GM19438 (cell line): ENCODE measurements at regions not wholly inside any gene's neighbourhood (a gene's known extent, or its start where the extent isn't known, plus 50 kb on each side); places are given as distances from the start of the nearest gene placed in this dataset.

Source experiments
- ATAC-seq: cut with Tn5 transposase; IDR thresholded peaks from one replicate; pipeline ENCODE4 v1.9.1; 2021; ENCODE audit warnings: low read depth; ENCODE audit not compliant: unreplicated experiment

DNA sequence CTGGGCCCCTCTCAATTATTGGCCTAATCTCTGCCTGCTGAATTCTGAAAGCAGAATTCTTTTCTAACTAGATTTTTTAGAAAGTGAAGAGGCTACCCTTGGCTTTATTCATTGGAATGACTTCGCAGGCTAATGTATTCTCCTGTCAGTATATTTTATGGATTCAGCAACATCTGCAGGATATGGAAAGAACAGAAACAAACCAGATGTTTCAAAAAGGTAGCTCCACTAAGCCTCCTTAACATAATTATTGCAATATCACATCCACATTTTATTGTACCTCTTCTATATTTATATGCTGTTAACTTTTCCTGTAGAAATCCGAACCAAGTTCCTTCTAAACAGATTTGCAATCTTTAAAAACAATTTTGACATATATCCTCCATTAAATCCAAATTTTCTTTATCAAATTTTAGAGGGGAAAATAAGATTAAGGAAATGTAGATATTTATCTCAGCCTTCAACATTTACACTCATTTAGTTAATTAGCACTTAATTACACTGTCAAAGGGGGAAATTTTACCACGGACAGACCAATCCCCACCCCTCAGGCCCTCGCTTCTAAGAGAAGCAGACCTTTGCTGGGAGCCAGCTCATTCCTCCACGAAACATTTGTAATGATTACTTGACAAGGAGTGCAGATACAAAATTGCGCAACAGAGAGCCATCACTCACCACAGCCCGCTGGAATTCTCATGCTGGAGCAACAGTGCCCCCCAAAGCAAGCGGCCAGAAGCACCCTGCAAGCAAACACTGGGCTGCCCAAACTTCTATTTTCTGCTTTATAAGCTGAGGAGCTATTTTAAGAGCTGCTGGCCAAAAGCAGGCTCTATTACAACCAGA lies 253.4 kb downstream of the ETAA1 start:
- no peak for ATAC-seq

DNA sequence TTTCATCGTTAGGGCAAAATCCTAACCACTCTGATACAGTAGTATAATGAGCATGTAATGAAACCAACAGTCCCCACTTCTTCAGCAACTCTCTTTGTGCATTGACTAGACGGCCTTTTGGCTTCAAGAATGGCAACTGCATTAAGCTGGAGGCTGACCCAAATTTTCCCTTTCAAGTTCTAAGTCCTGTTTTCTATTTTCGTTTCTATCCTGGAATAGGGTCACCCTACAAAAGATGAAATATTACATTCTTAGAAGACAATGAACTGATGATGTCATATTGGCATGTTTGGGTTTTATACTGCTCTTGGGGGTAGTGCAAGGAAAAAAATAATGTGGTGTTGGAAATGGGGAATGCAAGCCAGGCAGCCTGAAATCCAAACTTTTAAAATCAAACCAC lies 254.4 kb downstream of the ETAA1 start:
- ATAC-seq: no peak

DNA sequence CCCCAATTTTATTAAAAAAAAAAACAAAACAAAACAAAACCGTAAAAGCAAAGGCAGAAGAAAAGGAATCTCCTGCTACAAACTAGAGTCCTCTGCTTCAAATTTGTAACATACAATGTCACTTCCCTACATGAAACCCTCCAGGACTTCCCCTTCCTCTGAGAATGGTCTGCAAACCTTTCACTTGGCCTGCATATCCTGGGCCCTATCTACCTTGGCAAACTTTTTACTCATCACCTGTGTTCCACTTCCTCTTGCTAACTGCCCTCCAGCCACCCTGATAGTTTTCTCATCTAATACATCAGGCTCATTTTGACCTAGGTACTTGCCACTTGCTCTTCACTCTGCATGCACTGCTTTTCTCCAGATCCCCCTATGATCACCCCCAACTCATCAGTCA lies 255.5 kb downstream of the ETAA1 start:
- no peak for ATAC-seq

DNA sequence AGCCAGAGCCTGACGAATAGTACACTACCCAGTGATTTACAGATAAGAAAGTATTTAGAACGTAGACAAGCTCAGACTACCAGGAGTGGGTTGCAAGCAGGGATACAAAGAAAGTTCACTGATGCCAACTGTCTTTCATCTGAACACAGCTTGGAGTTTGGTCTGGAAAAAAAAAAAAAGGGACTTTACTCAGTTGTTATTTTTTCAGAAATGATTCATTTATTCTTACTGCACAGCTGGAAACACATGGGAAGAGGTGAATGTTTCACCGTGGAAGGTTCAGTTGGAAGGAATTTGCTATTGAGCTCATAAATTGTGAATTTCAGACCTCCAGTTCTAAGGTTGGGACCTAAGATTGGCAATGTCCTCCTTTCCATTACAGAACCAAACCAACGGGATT lies 259.7 kb downstream of the ETAA1 start:
- no peak for ATAC-seq

DNA sequence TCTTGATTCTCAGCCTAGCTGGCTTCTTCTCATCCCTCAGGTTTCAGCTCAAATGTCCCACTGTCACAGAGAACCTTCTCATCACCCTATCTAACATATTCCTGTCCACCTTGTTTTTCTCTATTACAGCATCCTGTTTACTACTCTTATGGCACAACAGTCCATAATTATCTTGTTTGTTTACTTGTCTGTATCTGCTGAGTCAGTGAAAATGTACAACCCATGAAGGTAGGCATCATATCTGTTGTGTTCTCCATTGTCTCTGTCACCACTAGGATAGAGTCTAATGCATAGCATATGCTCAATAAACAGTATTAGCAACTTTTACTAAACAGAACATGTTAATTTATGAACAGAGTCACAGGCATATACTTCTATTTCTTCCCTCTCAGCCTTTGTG lies 261.7 kb downstream of the ETAA1 start:
- ATAC-seq: no peak

DNA sequence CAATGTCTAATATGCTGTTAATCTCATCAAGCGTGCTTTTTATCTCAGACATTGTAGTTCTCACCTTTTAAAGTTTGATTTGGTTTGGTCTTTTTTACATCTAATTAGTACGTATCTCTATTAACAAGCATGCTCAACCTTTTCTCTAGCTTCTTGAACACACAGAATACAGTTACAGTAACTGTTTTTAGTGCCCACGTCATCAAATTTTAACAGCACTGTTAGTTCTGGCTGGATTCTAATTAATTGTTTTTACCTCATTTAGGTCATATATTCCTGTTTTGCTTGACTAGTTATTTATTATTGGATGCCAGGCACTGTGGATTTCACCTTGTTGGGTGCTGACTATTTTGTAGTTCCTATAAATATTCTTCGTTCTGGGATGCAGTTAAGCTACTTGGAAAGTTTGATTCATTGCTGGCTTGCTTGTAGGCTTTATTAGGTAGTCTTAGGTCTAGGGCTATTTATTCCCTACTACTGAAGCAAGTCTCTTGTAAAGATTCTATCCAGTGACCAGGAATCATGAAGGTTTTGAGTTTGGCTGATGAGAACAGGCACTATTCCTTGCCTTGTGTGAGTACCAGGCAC lies 263.0 kb downstream of the ETAA1 start:
- ATAC-seq: no peak

DNA sequence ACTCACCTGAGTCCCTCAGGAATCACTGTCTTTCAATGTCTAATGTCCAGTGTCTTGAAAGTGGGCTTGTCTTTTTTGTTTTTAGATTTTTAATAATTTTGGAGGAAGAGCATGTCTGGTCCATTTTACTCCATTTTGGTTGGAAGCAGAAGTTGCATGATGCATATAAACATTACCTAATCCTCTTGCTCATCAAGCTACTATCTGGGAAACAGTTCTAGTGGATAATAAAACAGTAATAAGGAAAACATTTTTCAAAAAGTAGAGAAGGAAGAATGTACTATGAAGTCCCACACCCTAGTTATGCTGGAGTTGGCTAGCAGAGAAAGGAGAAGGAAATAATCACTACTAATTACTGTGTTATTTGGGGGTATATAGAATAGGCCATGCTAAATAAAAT lies 263.7 kb downstream of the ETAA1 start:
- ATAC-seq: no peak

DNA sequence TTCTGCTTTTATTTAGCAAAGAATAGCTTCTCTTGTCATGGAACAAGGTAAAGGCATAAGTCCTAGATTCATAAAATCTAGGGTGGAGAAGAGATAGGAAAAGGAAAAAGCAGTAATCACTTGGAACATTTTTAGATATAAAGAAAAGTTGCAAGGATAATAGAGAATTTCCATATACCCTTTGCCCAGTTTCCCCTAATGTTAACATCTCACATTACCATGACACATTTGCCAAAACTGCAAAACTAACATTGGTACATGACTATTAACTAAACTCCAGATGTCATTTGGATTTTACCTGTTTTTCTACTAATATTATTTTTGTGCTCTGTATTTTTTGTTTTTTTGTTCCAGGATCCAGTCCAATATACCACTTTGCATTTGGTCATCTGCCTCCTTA lies 265.1 kb downstream of the ETAA1 start:
- no peak for ATAC-seq

DNA sequence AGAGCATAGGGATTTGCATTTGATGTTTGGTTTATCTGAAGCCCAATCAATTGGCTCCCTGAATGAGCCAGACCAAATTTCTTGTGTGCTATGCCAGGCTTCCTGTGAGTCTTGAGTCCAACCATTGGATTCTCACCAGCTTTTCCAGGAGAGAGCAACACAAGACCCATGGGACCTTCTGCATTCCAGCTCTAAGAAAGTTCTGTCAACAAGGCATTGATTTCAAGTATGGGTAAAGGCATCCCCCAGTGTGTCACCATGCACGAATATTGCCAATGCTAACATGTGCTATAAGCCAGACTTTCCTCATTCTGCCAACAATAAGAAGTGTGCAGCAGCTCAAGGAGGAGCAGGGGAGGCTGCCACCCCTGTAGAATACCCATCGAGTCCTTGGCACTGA lies 266.6 kb downstream of the ETAA1 start:
- ATAC-seq: no peak

DNA sequence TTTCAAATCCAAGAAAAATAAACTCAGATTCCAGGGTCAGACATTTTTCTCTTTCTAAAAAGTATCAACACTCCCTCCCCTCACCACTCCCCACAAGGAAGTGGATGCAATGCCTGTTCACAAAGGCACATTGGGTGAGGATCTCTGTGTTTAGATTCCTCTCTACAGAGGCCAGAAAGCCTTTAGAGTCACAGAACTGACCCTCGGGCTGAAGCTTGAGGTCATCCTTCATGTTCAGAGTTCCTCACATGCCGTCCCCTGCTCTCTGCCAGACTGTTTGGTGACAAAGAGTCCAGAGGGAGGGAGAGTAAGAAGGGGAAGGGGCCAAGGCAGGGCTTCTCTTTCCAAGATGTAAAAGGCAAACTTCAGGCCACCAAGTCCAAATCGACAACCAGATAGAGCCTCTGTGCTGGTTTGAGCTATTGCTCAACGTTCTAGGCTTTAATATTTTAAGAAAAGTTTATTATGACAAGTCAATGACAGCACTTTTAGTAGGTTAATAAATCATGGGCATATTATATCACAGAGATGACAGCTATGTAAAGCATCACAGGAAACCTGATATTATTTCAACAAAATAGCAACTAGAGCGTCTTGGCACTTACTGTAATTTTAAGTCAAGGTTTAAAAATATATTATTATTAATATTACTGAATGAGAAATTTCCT lies 269.4 kb downstream of the ETAA1 start:
- no peak for ATAC-seq

DNA sequence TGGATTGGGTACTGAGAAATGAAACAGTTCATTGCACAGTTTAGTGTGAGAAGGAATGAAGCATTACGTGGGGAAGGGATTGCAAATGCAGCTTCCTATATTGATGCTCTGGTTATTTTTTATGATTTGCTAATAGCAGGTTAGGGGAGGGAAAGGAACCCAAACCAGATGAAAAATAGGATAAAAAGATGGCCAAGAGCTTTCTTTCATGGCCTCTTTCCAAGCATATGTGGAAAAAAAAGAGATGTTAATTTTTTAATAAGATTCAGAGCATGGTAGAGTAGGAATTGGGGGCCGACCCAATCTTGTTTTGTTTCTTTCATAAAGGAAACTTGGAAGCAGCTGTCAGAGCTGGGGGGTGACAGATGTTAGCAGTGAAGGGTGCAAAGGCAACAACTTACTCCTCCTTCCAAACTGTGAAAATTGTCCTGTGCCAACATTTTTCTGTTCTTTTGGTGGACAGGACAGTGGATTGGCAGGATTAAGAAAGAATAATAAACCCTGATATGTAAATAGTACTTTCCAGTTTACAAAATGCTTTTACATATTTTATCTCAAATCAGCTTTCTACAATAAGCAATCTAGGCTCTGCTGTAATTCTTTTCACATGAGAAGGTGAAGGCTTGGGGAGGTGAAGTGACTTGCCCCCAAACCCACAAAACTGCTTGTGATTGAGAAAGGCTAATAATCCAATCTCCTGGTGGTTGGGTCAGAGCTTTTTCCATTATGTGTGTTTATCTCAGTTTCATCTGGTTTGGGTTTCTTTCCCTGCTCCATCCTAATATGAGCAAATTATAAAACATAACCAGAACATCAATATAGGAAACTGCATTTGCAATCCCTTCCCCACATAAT lies 270.1 kb downstream of the ETAA1 start:
- ATAC-seq: no peak

DNA sequence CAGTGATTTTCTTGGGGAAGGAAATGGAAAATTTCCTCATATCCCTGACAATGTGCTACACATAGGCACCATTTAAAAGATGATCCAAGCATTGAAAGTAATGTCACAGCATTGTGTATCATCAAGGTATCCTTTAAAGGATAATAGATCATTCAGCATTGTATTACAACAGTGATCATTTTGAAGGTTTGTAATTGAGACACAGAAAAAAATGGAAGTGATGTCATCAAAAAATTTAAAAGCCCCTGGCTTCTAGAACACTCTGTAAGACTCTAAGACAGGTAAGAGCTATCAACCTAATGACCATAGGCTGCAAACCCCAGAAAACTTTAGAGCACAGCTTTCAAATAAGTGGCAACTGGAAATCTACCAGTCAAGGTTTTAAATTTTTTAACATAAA lies 271.4 kb downstream of the ETAA1 start:
- ATAC-seq: no peak

DNA sequence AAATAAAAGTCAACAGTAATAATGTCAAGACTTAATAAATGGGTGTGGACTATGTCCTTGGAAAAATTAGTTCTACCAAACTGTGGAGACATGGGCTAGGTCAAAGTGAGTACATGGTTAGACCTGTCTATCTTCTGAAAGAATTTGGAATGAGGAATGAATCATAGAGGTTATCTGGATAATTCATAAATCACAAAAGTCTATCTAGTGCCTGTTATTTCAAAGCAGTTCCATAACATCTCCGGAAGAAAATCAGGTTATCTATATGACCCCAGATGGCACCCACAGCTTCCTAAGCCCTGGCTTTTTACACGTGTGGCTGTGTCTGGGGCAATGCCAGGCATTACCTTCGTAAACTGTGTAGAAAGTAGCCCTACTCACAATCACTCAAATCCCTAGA lies 272.0 kb downstream of the ETAA1 start:
- no peak for ATAC-seq

DNA sequence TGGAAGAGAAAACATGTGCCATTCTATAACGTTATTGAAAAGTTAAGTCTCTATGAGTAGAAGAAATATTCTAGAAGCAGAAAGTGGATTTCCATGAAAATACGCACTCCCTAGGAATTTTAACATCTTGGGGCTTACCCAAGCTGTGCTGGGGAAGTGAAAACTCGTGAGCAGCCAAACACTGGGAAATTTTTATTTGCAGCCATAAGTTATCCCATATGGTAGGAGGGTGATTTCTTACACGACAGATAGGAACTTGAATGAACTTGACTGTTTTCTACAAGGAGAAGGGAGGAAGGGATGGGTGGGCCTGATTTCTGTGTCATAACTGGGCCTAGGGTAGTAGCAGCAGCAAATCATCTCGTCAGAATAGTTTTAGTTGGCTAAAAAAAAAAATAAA lies 272.6 kb downstream of the ETAA1 start:
- no peak for ATAC-seq

DNA sequence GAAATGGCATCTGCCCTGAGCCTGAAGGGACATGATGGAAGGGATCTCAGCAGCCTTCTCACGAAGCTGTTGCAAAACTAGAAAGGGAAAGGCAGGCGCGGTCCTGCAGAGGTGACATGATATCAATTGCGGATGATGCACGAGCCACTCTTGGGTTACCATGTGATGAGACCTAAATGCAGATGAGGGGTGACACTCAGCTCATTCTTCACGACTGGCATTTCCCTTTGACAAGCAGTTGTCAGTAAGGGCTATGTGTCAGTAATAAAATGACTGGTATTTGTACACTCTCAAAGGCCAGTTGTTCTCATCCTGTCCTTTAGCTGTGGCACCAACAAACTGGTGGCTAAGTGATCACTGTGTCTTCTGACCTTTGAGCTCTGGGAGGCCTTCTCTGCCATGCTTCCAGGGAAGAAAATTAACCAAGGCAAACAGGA lies 273.6 kb downstream of the ETAA1 start:
- ATAC-seq: no peak

DNA sequence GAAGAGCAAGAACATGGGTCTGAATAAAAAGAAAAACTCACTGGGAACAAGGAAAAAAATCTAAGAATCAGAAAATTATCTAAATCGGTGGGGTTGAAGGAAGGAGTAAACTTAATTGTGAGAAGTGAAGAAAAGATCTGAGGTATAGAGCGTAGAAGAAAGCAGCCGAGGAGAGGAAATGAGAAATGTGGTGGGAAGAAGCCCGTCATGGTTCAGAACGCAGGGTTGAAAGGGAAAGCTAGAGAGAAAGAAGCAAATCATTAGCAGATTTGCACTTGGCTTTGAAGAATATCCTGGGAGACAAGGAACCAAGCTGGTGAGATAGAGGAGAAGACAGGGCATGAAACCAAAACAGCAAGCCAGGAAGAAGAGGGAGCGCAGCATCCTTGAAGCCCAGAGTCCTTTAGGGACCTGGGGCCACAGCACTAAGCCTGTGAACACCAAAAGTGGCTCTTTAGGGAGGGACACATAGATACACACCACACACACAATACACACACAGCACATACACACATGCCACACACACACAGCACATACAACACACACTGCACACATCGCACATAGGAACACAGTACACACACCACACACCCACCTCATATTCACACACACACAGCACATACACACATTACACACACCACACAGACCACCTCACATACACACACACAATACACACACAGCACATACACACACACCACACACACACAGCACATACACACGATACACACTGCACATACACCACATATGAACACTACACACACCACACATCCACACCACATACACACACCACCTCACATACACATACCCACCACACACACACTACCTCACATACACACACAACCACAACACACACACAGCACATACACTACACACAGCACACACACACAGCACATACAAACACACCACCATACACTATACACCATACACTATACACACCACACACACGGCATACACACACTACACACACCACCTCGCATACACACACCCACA lies 274.6 kb downstream of the ETAA1 start:
- ATAC-seq: no peak

DNA sequence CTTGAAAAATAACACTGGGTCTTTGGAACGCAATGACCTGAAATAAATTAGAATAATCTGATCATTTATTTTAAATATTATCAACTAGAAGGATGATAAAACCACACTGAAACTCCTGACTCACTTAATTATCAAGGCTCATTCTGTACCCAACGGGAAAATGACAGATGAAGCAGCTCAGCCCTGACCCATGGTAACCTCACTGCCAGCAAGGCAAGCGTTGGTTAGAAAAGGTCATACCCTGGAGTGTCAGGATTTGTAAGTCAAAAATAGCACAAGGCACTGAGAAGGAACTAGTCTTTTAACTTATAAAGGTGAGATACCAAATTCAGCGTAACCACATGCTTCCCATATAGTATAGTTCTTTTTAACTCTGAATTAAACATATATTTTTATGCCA lies 277.5 kb downstream of the ETAA1 start:
- ATAC-seq: no peak

DNA sequence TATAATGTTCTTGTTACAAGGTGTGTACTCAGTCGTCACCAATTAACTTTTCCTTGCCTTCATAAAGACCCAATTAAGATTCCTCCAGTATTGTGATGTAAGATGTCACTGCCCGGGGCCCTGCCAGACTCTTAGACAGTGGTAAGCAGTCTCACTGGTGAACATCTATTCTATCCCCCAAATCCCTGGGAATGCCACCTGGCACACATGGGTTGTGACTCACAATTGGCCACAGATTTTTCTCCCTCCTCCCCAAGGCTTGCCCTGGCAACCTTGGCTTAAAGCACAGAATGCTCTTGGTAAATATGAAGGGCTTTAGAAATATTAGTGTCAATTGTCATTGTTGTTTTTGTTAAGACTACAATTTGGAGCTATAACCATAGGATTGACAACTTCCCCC lies 287.9 kb downstream of the ETAA1 start:
- no peak for ATAC-seq

DNA sequence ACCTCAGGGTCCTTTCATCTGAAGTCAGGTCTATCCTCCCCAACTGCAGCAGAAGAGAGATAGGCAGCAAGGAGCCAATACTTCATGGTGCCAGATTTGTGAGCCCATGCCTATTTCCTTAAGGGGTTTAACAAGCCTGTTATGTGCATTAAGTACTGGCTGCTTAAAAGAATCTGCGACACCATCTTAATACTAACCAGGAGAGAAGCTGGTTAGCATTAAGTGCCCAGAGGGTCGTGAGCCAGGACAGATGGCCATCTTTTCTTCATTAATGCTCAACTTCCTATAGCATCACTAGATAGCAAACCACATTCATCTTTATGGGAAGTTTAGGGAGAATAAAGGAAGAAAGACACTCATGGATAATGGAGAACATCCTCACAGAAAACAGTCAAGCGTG lies 289.1 kb downstream of the ETAA1 start:
- ATAC-seq: no peak

DNA sequence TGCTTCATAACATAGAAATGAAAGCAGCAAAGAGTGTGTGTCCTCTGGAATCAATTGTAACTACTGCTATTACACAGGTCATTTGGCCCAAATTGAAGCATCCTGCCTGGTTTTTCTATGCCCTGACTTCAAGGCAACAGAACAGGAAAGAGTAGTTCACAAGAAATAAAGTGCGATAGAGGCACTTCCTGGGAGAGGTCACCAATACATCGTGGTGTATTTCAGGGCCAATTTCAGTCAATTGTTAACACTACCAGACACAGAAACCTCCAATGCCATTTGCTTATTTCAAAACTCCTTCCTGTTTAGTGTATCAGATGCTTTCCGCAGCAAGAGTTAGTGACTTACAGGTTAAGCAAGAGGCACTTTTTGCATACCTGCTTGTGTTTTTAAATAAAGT lies 292.1 kb downstream of the ETAA1 start:
- ATAC-seq: no peak
